HEK293T (cell line): ENCODE measurements at regions not wholly inside any gene's neighbourhood (a gene's known extent, or its start where the extent isn't known, plus 50 kb on each side); places are given as distances from the start of the nearest gene placed in this dataset.

Experiments
- CTCF ChIA-PET: fragments of 350-600 bp; formaldehyde crosslinking; extraction: SDS; loops from one replicate; lab custom pipeline; 2021; ENCODE audit warnings: antibody characterized with exemption, inconsistent platforms; lab: Yijun Ruan, JAX
- POLR2A ChIA-PET: fragments of 350-600 bp; formaldehyde crosslinking; extraction: SDS; loops from one replicate; lab custom pipeline; 2020; ENCODE audit warnings: antibody characterized with exemption, inconsistent platforms; lab: Yijun Ruan, JAX
- DNase-seq: peaks from one replicate; pipeline ENCODE4 v3.0.0; 2012; ENCODE audit warnings: mixed read lengths; ENCODE audit errors: extremely low spot score
- ARNT ChIP-seq: fragments of 450-650 bp; IDR thresholded peaks from 2 replicates; pipeline ENCODE4 v1.6.1; 2017; ENCODE audit warnings: mild to moderate bottlenecking
- BHLHE40 ChIP-seq: fragments of 450-650 bp; IDR thresholded peaks from 2 replicates; pipeline ENCODE4 v1.6.1; 2016; ENCODE audit warnings: mild to moderate bottlenecking, moderate library complexity, borderline replicate concordance
- CTBP1 ChIP-seq: fragments of 450-650 bp; IDR thresholded peaks from 2 replicates; pipeline ENCODE4 v1.6.1; 2016; ENCODE audit warnings: borderline replicate concordance
- ELF4 ChIP-seq: fragments of 450-650 bp; IDR thresholded peaks from 2 replicates; pipeline ENCODE4 v1.6.1; 2017; ENCODE audit warnings: antibody characterized with exemption
- FOXA1 ChIP-seq: fragments of 450-650 bp; IDR thresholded peaks from 2 replicates; pipeline ENCODE4 v1.6.1; 2016; ENCODE audit warnings: mild to moderate bottlenecking
- FOXK2 ChIP-seq: fragments of 450-650 bp; IDR thresholded peaks from 2 replicates; pipeline ENCODE4 v1.6.1; 2016; ENCODE audit warnings: mild to moderate bottlenecking
- FOXM1 ChIP-seq: fragments of 450-650 bp; IDR thresholded peaks from 2 replicates; pipeline ENCODE4 v1.6.1; 2017; ENCODE audit warnings: mild to moderate bottlenecking, borderline replicate concordance
- HDGF ChIP-seq: fragments of 450-650 bp; IDR thresholded peaks from 2 replicates; pipeline ENCODE4 v1.6.1; 2017; ENCODE audit warnings: antibody characterized with exemption, borderline replicate concordance
- L3MBTL2 ChIP-seq: fragments of 450-650 bp; conservative IDR thresholded peaks from 2 replicates; pipeline ENCODE4 v1.6.1; 2016; ENCODE audit warnings: mild to moderate bottlenecking
- LEF1 ChIP-seq: fragments of 450-650 bp; IDR thresholded peaks from 2 replicates; pipeline ENCODE4 v1.6.1; 2017; ENCODE audit warnings: mild to moderate bottlenecking, borderline replicate concordance
- NFRKB ChIP-seq: fragments of 450-650 bp; IDR thresholded peaks from 2 replicates; pipeline ENCODE4 v1.6.1; 2016; ENCODE audit warnings: mild to moderate bottlenecking, moderate library complexity
- PKNOX1 ChIP-seq: fragments of 450-650 bp; IDR thresholded peaks from 2 replicates; pipeline ENCODE4 v1.6.1; 2016
- SP1 ChIP-seq: fragments of 450-650 bp; IDR thresholded peaks from 2 replicates; pipeline ENCODE4 v1.6.1; 2017
- SUZ12 ChIP-seq: fragments of 450-650 bp; IDR thresholded peaks from 2 replicates; pipeline ENCODE4 v1.6.1; 2016; ENCODE audit warnings: mild to moderate bottlenecking
- TARDBP ChIP-seq: fragments of 450-650 bp; IDR thresholded peaks from 2 replicates; pipeline ENCODE4 v1.6.1; 2016
- ZNF384 ChIP-seq: fragments of 450-650 bp; IDR thresholded peaks from 2 replicates; pipeline ENCODE4 v1.6.1; 2016

- no peak for DNase-seq
- CTCF ChIA-PET, result no interaction called here
- TF ChIP-seq TARDBP (no peak), ELF4 (no peak), LEF1 (no peak), ARNT (no peak)
- POLR2A ChIA-PET, result no interaction called here
Measured at GRCh38 chr20:22466447-22467171, 117.8 kb downstream of the FOXA2 start.

GRCh38 chr20:22465622-22466446 lies 118.5 kb downstream of the FOXA2 start:
- POLR2A ChIA-PET, result no interaction called here
- CTCF ChIA-PET, result no interaction called here
- TF ChIP-seq SP1, result no peak
- no peak for TF ChIP-seq L3MBTL2
- no peak for DNase-seq

DNA sequence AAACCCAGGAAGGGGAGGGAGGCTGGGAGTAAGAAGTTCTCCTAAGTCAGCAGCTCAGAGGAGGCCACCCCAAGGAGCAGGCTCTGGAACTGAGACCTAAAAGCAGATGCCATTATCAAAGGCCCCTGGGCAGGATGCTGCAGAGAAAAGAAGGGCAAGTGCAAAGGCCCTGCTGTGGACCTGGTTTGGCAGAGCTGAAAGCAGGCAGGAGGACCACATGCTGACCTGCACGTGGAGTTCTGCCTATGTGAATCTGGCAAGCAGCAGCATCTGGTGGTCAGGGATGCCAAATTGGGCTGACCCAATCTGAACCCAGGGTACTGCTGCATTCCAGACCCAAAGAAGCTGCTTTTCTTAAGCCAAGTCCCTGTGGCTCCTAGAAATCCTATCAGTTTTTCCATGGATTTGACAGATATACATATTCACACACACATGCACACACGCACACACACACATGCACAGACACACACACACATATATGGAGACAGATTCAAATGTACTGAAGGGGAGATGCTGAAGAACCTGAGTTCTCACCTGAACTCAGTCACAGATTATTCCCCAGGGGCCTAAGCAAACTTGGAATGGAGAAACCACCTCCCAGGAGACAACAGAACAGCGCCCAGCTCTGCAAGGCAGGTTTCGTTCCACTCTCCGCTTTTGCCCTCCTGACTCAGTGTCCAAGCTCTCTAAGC lies 119.9 kb downstream of the FOXA2 start:
- TF ChIP-seq FOXA1, result no peak
- no peak for TF ChIP-seq NFRKB
- TF ChIP-seq ARNT, result no peak
- TF ChIP-seq ZNF384, result no peak
- no peak for TF ChIP-seq PKNOX1
- no peak for DNase-seq
- ChIA-PET POLR2A (no interaction called here), CTCF (no interaction called here)

DNA sequence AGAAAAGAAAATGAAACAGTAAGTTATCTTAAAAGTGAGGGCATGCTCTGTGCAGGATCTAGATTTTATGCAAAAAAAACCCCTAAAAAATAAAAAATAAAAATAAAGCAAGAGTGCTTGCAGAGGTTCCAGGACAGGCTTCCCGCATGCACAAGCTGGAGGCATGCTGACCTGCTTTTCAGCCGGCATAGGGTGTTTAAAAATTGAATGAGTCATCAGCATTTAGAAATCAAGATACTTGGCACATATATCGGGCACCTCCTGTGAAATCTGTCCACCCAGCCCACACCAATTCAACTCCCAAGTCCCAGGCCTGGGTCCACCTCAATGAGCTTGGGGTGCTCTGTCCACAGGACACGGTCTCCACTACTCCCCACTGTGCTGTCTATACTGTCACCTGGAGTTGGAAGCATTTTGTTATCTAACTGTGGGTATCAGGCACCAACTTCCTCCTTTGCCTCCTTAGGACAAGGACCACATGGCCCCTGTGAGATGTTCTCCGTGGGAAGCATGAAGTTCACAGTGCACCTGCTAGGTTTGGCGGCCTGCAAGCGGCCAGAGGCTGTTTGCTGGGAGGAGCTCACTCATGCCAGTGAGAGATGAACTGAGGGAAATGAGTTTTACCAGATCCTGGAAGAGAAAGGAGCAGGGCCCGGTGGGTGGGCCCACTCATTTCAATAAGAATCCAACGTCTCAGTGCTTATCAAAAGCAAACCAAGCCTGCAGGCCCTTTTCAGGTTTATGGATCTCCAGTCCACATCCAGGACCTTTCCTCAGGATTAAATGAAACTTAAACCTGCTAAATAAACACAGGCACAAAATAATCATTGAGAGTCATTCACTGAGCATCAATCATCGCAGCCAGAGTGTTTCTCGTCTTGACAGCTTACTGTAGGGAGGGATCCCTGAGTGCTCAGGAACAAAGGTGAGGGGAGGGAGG lies 121.1 kb downstream of the FOXA2 start:
- CTCF ChIA-PET, result interaction anchor here (0.8 to 1.1 kb wide), 2 partner anchors 10 to 124 kb away, joined by 3 read pairs; no protein-coding TSS in a partner anchor
- POLR2A ChIA-PET, result no interaction called here
- DNase-seq, result no peak
- TF ChIP-seq ARNT (no peak), CTBP1 (no peak), ELF4 (no peak), FOXA1 (no peak), L3MBTL2 (no peak), TARDBP (no peak), SUZ12 (no peak), BHLHE40 (no peak), LEF1 (no peak), FOXK2 (no peak), NFRKB (no peak), HDGF (no peak), FOXM1 (no peak), SP1 (no peak), PKNOX1 (no peak)

GRCh38 chr20:22460803-22461202 lies 123.6 kb downstream of the FOXA2 start:
- DNase-seq, result no peak
- POLR2A ChIA-PET, result no interaction called here
- TF ChIP-seq ARNT (no peak), HDGF (no peak), FOXA1 (no peak), SP1 (no peak), ZNF384 (no peak), TARDBP (no peak)
- CTCF ChIA-PET, result no interaction called here

GRCh38 chr20:22460231-22460630 lies 124.1 kb downstream of the FOXA2 start:
- no peak for DNase-seq
- POLR2A ChIA-PET, result no interaction called here
- CTCF ChIA-PET, result interaction anchor here (1.2 kb wide), 1 partner anchor 127 kb away, joined by 4 read pairs; no protein-coding TSS in a partner anchor
- TF ChIP-seq ZNF384, result no peak

GRCh38 chr20:22459754-22460153 lies 124.6 kb downstream of the FOXA2 start:
- no peak for DNase-seq
- CTCF ChIA-PET, result interaction anchor here (1.2 kb wide), 1 partner anchor 127 kb away, joined by 4 read pairs; no protein-coding TSS in a partner anchor
- TF ChIP-seq HDGF, result no peak
- TF ChIP-seq FOXA1, result no peak
- no peak for TF ChIP-seq BHLHE40
- no peak for TF ChIP-seq TARDBP
- no peak for TF ChIP-seq SP1
- no peak for TF ChIP-seq FOXM1
- no peak for TF ChIP-seq L3MBTL2
- no peak for TF ChIP-seq FOXK2
- TF ChIP-seq ELF4, result no peak
- no peak for TF ChIP-seq ZNF384
- no peak for TF ChIP-seq LEF1
- no peak for TF ChIP-seq NFRKB
- TF ChIP-seq CTBP1, result no peak
- POLR2A ChIA-PET, result no interaction called here
